HEK293 (cell line): ENCODE measurements at regions not wholly inside any gene's neighbourhood (a gene's known extent, or its start where the extent isn't known, plus 50 kb on each side); places are given as distances from the start of the nearest gene placed in this dataset.

Experiments
- BCL11A ChIP-seq: fragments of 450-650 bp; formaldehyde crosslinking; IDR thresholded peaks from 2 replicates; pipeline ENCODE4 v1.5.1; 2016; ENCODE audit warnings: low read depth, missing biosample characterization, missing genetic modification characterization
- GLI2 ChIP-seq: fragments of 450-650 bp; formaldehyde crosslinking; IDR thresholded peaks from 2 replicates; pipeline ENCODE4; 2017; ENCODE audit warnings: missing biosample characterization, missing genetic modification characterization, low read depth, borderline replicate concordance
- KLF16 ChIP-seq: fragments of 450-650 bp; formaldehyde crosslinking; IDR thresholded peaks from 2 replicates; pipeline ENCODE4 v1.5.1; 2017; ENCODE audit warnings: missing biosample characterization, missing genetic modification characterization
- MEIS1 ChIP-seq: sonication (generic); formaldehyde crosslinking; IDR thresholded peaks from 2 replicates; pipeline ENCODE4 v1.8.1; 2022; ENCODE audit warnings: missing genetic modification reagents, mild to moderate bottlenecking, borderline replicate concordance
- PRDM10 ChIP-seq: fragments of 450-650 bp; formaldehyde crosslinking; IDR thresholded peaks from 2 replicates; pipeline ENCODE4 v1.5.1; 2016; ENCODE audit warnings: missing biosample characterization, missing genetic modification characterization
- REST ChIP-seq: fragments of 450-650 bp; formaldehyde crosslinking; IDR thresholded peaks from 2 replicates; pipeline ENCODE4 v1.5.1; 2016; ENCODE audit warnings: missing biosample characterization, missing genetic modification characterization
- ZNF19 ChIP-seq: fragments of 450-650 bp; formaldehyde crosslinking; IDR thresholded peaks from 2 replicates; pipeline ENCODE4; 2016; ENCODE audit warnings: missing biosample characterization, missing genetic modification characterization, low read depth
- ZNF510 ChIP-seq: fragments of 450-650 bp; formaldehyde crosslinking; IDR thresholded peaks from 2 replicates; pipeline ENCODE4 v1.5.1; 2018; ENCODE audit warnings: mild to moderate bottlenecking, missing genetic modification characterization, missing biosample characterization; ENCODE audit not compliant: insufficient replicate concordance
- TF ChIP-seq, protein P1 (sequence below): fragments of 450-650 bp; formaldehyde crosslinking; IDR thresholded peaks from 2 replicates; pipeline ENCODE4 v1.5.1; 2016; ENCODE audit warnings: missing biosample characterization, missing genetic modification characterization

GRCh38 chr3:72324253-72324811 lies 523.9 kb downstream of the SHQ1 start:
- TF ChIP-seq KLF16 (no peak), REST (tag by site-specific recombination) (no peak), ZNF510 (tag by site-specific recombination) (no peak), GLI2 (no peak), MEIS1 (CRISPR knock-in tag) (no peak), ZNF19 (tag by site-specific recombination) (no peak), BCL11A (tag by site-specific recombination) (no peak), PRDM10 (no peak)
- TF ChIP-seq, protein P1, sequence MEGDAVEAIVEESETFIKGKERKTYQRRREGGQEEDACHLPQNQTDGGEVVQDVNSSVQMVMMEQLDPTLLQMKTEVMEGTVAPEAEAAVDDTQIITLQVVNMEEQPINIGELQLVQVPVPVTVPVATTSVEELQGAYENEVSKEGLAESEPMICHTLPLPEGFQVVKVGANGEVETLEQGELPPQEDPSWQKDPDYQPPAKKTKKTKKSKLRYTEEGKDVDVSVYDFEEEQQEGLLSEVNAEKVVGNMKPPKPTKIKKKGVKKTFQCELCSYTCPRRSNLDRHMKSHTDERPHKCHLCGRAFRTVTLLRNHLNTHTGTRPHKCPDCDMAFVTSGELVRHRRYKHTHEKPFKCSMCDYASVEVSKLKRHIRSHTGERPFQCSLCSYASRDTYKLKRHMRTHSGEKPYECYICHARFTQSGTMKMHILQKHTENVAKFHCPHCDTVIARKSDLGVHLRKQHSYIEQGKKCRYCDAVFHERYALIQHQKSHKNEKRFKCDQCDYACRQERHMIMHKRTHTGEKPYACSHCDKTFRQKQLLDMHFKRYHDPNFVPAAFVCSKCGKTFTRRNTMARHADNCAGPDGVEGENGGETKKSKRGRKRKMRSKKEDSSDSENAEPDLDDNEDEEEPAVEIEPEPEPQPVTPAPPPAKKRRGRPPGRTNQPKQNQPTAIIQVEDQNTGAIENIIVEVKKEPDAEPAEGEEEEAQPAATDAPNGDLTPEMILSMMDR: no peak
